Loucy (cell line): ENCODE measurements at regions not wholly inside any gene's neighbourhood (a gene's known extent, or its start where the extent isn't known, plus 50 kb on each side); places are given as distances from the start of the nearest gene placed in this dataset.

Experiments used
- H2AFZ ChIP-seq: fragments of 200-600 bp; sonication (generic); 2 replicates; pipeline ENCODE4 v1.6.0; 2016; ENCODE audit warnings: antibody characterized with exemption, mild to moderate bottlenecking, low read length, moderate library complexity
- H3F3A ChIP-seq: fragments of 200-600 bp; 2 replicates; pipeline ENCODE4 v1.6.0; 2016; ENCODE audit warnings: antibody characterized with exemption, low read depth, mild to moderate bottlenecking
- H3K27me3 ChIP-seq: fragments of 200-600 bp; sonication (generic); 2 replicates; pipeline ENCODE4 v1.6.1; 2014; ENCODE audit warnings: low read length, mild to moderate bottlenecking; ENCODE audit not compliant: insufficient read depth, poor library complexity, severe bottlenecking
- H3K36me3 ChIP-seq: fragments of 200-600 bp; sonication (generic); 2 replicates; pipeline ENCODE4 v1.6.1; 2016; ENCODE audit warnings: low read length; ENCODE audit not compliant: insufficient read depth
- H3K4me1 ChIP-seq: fragments of 200-600 bp; sonication (generic); 2 replicates; pipeline ENCODE4 v1.5.1; 2014; ENCODE audit warnings: low read length, mild to moderate bottlenecking; ENCODE audit not compliant: insufficient read depth, poor library complexity, severe bottlenecking
- H3K4me2 ChIP-seq: fragments of 200-600 bp; sonication (generic); 2 replicates; pipeline ENCODE4 v1.6.0; 2014; ENCODE audit warnings: antibody characterized with exemption, low read length, low read depth, mild to moderate bottlenecking; ENCODE audit not compliant: poor library complexity, severe bottlenecking
- H3K4me3 ChIP-seq: fragments of 200-600 bp; sonication (generic); 2 replicates; pipeline ENCODE4 v1.5.1; 2014; ENCODE audit warnings: low read length, mild to moderate bottlenecking, mixed read lengths; ENCODE audit not compliant: poor library complexity, severe bottlenecking
- H3K79me2 ChIP-seq: fragments of 200-600 bp; sonication (generic); 2 replicates; pipeline ENCODE4 v1.6.1; 2014; ENCODE audit warnings: low read length; ENCODE audit not compliant: insufficient read depth
- H3K9ac ChIP-seq: fragments of 200-600 bp; sonication (generic); 2 replicates; pipeline ENCODE4 v1.6.0; 2014; ENCODE audit warnings: mild to moderate bottlenecking, low read depth, low read length, moderate library complexity; ENCODE audit not compliant: poor library complexity, severe bottlenecking
- H3K9me2 ChIP-seq: fragments of 200-600 bp; sonication (generic); replicated peaks from 2 replicates; pipeline ENCODE4 v1.6.1; 2016; ENCODE audit warnings: low read depth, low read length, mixed read lengths
- H3K9me3 ChIP-seq: fragments of 200-600 bp; sonication (generic); 2 replicates; pipeline ENCODE4 v1.6.1; 2014; ENCODE audit warnings: mild to moderate bottlenecking, antibody characterized with exemption, low read length, low read depth; ENCODE audit not compliant: insufficient read depth
- H4K20me1 ChIP-seq: fragments of 200-600 bp; sonication (generic); 2 replicates; pipeline ENCODE4 v1.6.0; 2014; ENCODE audit warnings: antibody characterized with exemption, low read length, mild to moderate bottlenecking; ENCODE audit not compliant: insufficient read depth, poor library complexity, severe bottlenecking
- CTCF ChIP-seq: fragments of 200-600 bp; sonication (generic); conservative IDR thresholded peaks from 2 replicates; pipeline ENCODE4 v1.5.1; 2014; ENCODE audit warnings: mild to moderate bottlenecking, antibody characterized with exemption, low read length
- EZH2phosphoT487 ChIP-seq: fragments of 200-600 bp; IDR thresholded peaks from 2 replicates; pipeline ENCODE4 v1.6.1; 2018; ENCODE audit warnings: antibody characterized with exemption, mild to moderate bottlenecking, moderate library complexity, borderline replicate concordance

- TF ChIP-seq CTCF (no peak), EZH2phosphoT487 (no peak)
- Histone ChIP-seq H3K27me3 (no peaks in the 10 kb centered on the region), H3K4me1 (no peaks in the 10 kb centered on the region), H3K4me2 (no peak overlapping the region), H3F3A (no peaks in the 10 kb centered on the region), H3K4me3 (no peak overlapping the region), H3K9ac (no peak overlapping the region), H3K9me2 (no peaks in the 10 kb centered on the region), H2AFZ (no peak overlapping the region), H4K20me1 (no peaks in the 10 kb centered on the region), H3K79me2 (no peaks in the 10 kb centered on the region), H3K9me3 (no peaks in the 10 kb centered on the region), H3K36me3 (no peaks in the 10 kb centered on the region)
These were observed 330.2 kb upstream of the NOVA1 start for GRCh38 chr14:26928019-26928418.

- no peak overlapping the region for H3K9ac ChIP-seq
- H3K9me3 ChIP-seq: no peaks in the 10 kb centered on the region
- no peaks in the 10 kb centered on the region for H3K79me2 ChIP-seq
These were observed 331.5 kb upstream of the NOVA1 start for GRCh38 chr14:26929361-26929760.

GRCh38 chr14:26930576-26930975, 332.7 kb upstream of the NOVA1 start:
- H3K9ac ChIP-seq: no peak overlapping the region
- no peaks in the 10 kb centered on the region for H3K9me2 ChIP-seq
- H3K79me2 ChIP-seq: no peaks in the 10 kb centered on the region
- H3K4me2 ChIP-seq: no peak overlapping the region
- H3K4me1 ChIP-seq: no peaks in the 10 kb centered on the region
- no peaks in the 10 kb centered on the region for H3K9me3 ChIP-seq
- H3F3A ChIP-seq: no peaks in the 10 kb centered on the region
- no peak overlapping the region for H3K4me3 ChIP-seq
- H3K36me3 ChIP-seq: no peaks in the 10 kb centered on the region
- H2AFZ ChIP-seq: no peak overlapping the region
- H3K27me3 ChIP-seq: no peaks in the 10 kb centered on the region
- no peaks in the 10 kb centered on the region for H4K20me1 ChIP-seq
- TF ChIP-seq CTCF (no peak), EZH2phosphoT487 (no peak)

More at GRCh38 chr14:26929361-26929760, 331.5 kb upstream of the NOVA1 start:
- H3K36me3 ChIP-seq: no peaks in the 10 kb centered on the region
- no peaks in the 10 kb centered on the region for H3K27me3 ChIP-seq
- H3K9me2 ChIP-seq: no peaks in the 10 kb centered on the region
- no peak overlapping the region for H3K4me2 ChIP-seq
- no peaks in the 10 kb centered on the region for H3K4me1 ChIP-seq
- no peaks in the 10 kb centered on the region for H4K20me1 ChIP-seq
- no peaks in the 10 kb centered on the region for H3F3A ChIP-seq
- no peak overlapping the region for H2AFZ ChIP-seq
- H3K4me3 ChIP-seq: no peak overlapping the region
- TF ChIP-seq CTCF (no peak), EZH2phosphoT487 (no peak)
